GM12878 (cell line): ENCODE measurements at regions not wholly inside any gene's neighbourhood (a gene's known extent, or its start where the extent isn't known, plus 50 kb on each side); places are given as distances from the start of the nearest gene placed in this dataset.

Source experiments
- CHD1 ChIP-seq: IDR thresholded peaks from 2 replicates; pipeline ENCODE4 v1.6.1; 2012; ENCODE audit warnings: low read depth, low read length, improper control_type of control experiment
- CREB1 ChIP-seq: IDR thresholded peaks from 2 replicates; pipeline ENCODE4 v1.6.1; 2012; ENCODE audit warnings: low read depth, mild to moderate bottlenecking, inconsistent platforms
- CREM ChIP-seq: IDR thresholded peaks from 2 replicates; pipeline ENCODE4 v1.6.1; 2014; ENCODE audit warnings: antibody characterized with exemption, low read depth
- EP300 ChIP-seq, 2 experiments: fragments of 150-350 bp in 1 of 2; IDR thresholded peaks; 2 replicates each; pipeline ENCODE4 v1.6.1; 2011 to 2012; ENCODE audit warnings: low read depth in 2 of 2, low read length in 2 of 2, borderline replicate concordance in 1 of 2, improper control_type of control experiment in 1 of 2, inconsistent platforms in 1 of 2; ENCODE audit not compliant: control insufficient read depth in 1 of 2
- EZH2 ChIP-seq: IDR thresholded peaks from 2 replicates; pipeline ENCODE4 v1.6.1; 2012; ENCODE audit warnings: low read depth, mild to moderate bottlenecking, control low read depth, inconsistent platforms, low read length, borderline replicate concordance; ENCODE audit not compliant: control insufficient read depth
- NFIC ChIP-seq: IDR thresholded peaks from 2 replicates; pipeline ENCODE4 v1.6.1; 2012; ENCODE audit warnings: low read depth, mild to moderate bottlenecking, inconsistent platforms, low read length, moderate library complexity
- POLR2A ChIP-seq: IDR thresholded peaks from 2 replicates; pipeline ENCODE4 v1.6.1; 2011; ENCODE audit warnings: low read depth, mild to moderate bottlenecking, low read length
- POLR2AphosphoS5 ChIP-seq: IDR thresholded peaks from 2 replicates; pipeline ENCODE4 v1.6.1; 2011; ENCODE audit warnings: mild to moderate bottlenecking, low read length, inconsistent platforms
- TAF1 ChIP-seq: IDR thresholded peaks from 2 replicates; pipeline ENCODE4 v1.6.1; 2011; ENCODE audit warnings: mild to moderate bottlenecking, low read depth, low read length, borderline replicate concordance
- TCF12 ChIP-seq: IDR thresholded peaks from 2 replicates; pipeline ENCODE4 v1.6.1; 2011; ENCODE audit warnings: low read depth, mild to moderate bottlenecking, low read length
- ZNF274 ChIP-seq: IDR thresholded peaks from one replicate; pipeline ENCODE4 v1.8.0; 2011; ENCODE audit not compliant: insufficient read length, insufficient read depth
- TF ChIP-seq, protein P1 (sequence below), 3 experiments: IDR thresholded peaks in 2 of 3; conservative IDR thresholded peaks in 1 of 3; 2 replicates each; pipeline ENCODE4 v1.5.1; 2011; ENCODE audit warnings: low read depth in 3 of 3, low read length in 3 of 3, mild to moderate bottlenecking in 3 of 3, control low read depth in 2 of 3, moderate library complexity in 2 of 3, inconsistent platforms in 1 of 3, mixed read lengths in 1 of 3; ENCODE audit not compliant: control insufficient read depth in 2 of 3, insufficient read depth in 1 of 3; ENCODE audit errors: extremely low read depth in 1 of 3

DNA sequence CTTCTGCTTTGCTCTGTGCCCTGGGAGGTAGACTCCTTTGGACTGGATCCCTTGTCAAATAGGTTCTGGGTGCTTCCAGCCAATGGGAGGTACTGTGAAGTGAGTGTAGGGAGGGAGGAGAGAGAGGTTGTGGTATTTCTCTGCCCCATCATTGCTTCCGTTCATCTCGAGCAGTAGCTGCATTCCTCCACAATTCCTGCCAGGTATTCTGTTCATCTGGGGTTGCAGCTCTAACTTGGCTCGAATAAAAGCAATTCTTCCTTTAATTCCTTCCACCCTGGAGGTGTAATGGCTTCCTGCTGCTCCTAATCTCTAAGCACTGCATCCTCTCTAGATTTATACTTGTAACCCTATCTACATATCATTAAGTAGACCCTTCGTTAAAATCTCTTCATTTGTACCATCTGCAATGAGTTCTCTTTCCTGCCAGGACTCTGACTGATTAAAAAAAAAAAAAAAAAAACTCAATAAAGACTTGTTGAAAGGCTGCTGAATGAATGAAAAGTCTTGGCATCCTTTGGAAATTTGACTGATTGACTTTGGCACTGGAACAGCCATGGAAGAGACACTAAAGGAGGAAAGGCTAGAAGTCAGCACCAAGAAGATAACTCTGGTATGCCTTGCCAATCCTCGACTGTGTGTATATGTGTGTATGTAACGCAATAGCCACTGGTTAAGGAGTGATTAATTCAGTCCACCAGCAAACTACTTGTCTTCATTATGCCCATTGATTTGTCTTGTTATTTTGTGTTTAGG is 616.9 kb upstream of the SOX9 start:
- TF ChIP-seq CREM (no peak), POLR2A (no peak), TCF12 (no peak), NFIC (no peak), CHD1 (no peak), POLR2AphosphoS5 (no peak), EP300 (IDR thresholded peaks at IDR 0.05; ENCODE audit: borderline replicate concordance in 1 of 2, control insufficient read depth in 1 of 2, low read depth in 2 of 2, low read length in 2 of 2) (no peak), ZNF274 (no peak), TAF1 (no peak), CREB1 (no peak), EZH2 (no peak)
- TF ChIP-seq, protein P1, sequence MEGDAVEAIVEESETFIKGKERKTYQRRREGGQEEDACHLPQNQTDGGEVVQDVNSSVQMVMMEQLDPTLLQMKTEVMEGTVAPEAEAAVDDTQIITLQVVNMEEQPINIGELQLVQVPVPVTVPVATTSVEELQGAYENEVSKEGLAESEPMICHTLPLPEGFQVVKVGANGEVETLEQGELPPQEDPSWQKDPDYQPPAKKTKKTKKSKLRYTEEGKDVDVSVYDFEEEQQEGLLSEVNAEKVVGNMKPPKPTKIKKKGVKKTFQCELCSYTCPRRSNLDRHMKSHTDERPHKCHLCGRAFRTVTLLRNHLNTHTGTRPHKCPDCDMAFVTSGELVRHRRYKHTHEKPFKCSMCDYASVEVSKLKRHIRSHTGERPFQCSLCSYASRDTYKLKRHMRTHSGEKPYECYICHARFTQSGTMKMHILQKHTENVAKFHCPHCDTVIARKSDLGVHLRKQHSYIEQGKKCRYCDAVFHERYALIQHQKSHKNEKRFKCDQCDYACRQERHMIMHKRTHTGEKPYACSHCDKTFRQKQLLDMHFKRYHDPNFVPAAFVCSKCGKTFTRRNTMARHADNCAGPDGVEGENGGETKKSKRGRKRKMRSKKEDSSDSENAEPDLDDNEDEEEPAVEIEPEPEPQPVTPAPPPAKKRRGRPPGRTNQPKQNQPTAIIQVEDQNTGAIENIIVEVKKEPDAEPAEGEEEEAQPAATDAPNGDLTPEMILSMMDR (IDR thresholded peaks at IDR 0.05 in 2 of 3, conservative IDR thresholded peaks at IDR 0.05 in 1 of 3; ENCODE audit: control insufficient read depth in 2 of 3, extremely low read depth in 1 of 3, insufficient read depth in 1 of 3, low read depth in 3 of 3, low read length in 3 of 3): no peak
